Activated T-helper 9 cell treated with anti-CD3 and anti-CD28 coated beads, Interleukin-2, amount 50 U/mL, for 16 hours (primary cell): ENCODE measurements at regions not wholly inside any gene's neighbourhood (a gene's known extent, or its start where the extent isn't known, plus 50 kb on each side); places are given as distances from the start of the nearest gene placed in this dataset.

Experiments used
- DNase-seq: peaks from one replicate; pipeline ENCODE4 v3.0.0-alpha.2; 2020; ENCODE audit warnings: low read depth

DNA sequence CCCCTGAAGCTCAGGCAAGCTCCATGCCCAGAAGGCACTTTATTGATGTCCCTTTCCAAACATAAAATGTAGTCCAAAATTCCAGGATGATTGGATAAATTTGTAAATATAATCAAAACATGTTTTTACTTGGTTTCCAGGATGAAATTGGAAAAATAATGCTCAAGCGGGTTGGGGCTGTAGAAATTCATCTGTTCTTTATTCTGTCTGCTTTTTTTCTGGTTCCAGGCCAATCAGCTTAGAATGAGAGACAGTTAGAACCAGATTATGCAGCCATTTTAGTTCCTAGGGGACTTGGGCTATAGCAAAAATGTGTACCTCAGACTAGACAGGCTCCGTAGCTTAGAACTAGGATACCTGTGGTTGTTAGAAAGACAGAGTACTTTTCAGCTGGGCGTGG is 450.8 kb downstream of the MCTP2 start:
- DNase-seq = no peak

DNA sequence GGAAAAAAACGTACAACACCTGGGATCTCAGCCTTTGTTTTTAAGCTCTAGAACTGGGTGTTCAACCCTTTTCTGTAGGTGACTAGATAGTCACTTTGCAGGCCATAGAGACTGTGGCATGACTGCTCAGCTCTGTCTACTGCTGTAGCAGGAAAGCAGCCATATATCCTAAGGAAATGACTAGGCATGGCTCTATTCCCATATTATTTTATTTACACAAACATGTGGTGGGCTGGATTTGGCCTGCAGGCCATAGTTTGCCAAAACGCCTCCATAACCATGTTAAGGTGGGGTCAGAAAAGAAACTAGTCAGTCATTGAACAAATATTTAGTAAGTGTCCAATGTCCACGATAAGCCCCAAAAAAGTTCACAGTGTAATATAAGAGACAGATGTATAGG is 452.5 kb downstream of the MCTP2 start:
- DNase-seq = no peak

DNA sequence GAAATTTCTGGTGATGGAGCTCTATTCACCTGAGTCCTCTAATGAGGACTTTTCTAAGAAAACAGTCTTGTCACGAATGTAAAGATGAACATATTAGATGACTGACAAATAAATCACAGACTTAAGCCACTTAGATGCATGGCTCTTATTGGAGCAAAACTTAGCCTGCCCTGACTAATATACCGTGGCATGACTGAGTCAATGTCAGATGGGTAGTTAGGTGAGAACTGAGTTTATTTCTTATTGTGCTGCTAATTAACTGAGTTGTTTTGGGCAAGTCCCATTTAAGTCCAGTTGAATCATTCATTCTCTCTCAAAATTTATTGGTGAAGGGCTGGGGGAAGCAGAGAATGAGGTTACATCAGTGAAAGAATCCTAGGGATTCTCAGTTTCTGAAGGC is 459.8 kb downstream of the MCTP2 start:
- DNase-seq = no peak

DNA sequence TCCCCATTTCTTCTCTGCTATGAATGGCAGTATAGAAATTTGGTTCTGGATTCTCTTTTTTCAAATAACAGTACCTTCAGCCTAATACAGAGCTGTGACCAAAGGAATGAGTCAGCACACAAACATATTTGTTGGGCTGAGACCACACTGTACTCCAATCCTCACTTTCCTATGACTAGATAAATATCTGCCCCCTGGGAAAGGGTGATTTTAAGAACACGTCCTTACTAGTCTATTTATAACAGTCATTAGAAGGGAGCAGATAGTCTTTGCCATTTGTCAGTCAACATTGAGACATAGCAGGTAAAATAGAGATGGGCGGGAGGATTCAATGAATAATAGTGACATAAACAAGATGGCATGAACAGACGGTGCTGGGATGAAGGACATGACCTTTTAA is 461.3 kb downstream of the MCTP2 start:
- DNase-seq = no peak

DNA sequence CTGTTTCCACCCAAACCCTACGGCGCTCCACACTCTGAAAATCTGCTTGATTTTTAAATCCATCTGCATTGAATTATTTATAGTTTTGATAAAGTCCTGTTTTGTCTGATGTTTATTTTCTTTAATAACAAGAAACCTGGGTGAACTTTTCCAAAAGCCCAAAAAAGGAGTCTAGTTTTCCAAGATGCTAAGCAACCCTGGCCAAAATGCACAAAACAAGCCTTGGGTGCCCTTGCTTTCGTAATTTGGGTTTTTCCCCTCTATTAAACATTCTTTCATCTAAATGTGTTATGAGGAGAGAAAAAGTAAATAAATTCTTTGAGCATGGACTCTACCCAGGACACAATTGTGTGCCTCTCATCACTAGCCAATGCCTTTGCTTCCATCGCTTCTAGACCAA is 468.9 kb downstream of the MCTP2 start:
- DNase-seq = no peak

DNA sequence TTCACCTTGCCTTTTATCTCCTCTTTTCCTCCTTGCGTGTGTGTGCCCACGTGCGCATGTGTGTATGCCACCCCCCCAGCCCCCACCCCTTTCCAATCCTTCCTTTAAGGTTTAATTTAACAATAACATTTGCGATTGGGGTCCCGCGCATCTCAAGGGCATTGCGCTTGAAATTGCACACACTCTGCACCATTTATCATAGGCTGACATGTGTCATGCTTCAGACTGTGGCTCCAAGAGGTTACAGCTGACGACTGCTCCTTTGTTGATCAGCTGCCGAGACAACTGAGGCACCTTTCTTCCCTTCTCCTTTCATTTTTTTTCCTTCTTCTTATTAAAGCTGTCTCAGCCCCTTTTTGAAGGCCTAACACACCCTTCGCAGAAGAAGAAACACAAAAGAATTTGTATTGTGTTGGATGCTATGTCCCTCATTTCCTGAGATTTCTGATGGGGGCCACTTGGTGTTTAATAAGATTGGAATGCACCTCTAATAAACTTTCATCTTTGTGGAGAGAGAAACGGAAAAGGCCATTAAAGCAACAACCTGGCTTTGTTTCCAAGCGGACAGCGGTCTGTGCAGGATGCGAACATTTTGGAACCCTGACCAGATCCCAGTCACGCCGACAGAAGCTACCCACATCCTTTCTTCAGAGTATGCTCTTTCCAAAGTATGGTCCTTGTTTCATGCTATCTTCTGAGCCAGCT is 470.1 kb downstream of the MCTP2 start:
- no peak for DNase-seq

DNA sequence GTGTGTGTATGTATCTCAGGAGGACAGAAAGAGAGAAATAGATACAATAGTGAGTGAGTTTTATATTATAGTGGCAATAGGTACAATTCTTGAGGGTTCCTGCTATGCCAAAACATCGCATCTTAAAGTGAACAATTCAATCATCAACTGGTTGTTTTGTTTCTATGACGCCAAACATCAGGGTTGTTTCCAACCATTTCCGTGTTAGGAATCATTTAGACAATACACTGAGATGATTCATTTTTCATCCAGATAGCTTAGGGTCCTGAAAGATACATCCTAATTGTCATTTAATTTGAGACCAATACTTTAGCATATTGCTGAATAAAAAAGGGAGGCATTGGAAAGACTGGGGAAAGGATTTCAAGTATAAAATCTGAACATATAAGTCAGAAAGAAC is 472.2 kb downstream of the MCTP2 start:
- DNase-seq = no peak

DNA sequence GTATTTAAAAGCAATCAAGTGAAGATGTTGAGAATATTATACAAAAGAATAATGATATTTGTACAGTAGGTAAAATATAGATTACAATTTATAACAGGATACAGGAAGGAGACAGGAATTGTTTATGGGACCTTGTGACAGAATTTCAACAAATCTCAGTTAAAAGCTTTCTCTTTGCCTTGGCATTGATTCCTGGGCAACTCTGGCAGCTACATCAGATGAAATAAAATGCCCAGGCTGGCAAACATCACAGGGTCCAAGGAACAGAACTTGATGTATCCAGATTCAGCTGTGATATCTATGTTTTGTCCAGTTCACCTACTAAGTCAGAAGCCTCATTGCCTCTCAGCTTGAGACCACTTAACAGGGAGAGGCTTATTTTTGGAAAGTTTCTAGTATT is 473.1 kb downstream of the MCTP2 start:
- DNase-seq = no peak

DNA sequence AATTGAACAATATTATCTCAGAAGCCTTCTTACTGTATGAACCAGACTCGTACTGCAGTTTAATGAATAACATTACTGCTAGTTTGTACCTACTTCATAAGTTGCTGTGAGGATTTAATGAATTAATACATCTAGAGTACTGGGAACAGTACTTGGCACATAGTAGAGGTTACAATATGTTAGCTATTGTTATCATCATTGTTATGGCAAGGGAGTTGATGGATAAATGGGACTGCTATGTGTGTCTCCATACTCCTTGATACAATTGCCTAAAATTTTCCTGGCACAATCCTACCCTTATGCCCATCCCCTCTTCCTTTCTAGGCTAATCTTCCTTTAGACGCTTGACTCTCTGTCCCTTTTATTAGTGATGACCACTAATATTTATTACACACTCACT is 473.6 kb downstream of the MCTP2 start:
- no peak for DNase-seq

DNA sequence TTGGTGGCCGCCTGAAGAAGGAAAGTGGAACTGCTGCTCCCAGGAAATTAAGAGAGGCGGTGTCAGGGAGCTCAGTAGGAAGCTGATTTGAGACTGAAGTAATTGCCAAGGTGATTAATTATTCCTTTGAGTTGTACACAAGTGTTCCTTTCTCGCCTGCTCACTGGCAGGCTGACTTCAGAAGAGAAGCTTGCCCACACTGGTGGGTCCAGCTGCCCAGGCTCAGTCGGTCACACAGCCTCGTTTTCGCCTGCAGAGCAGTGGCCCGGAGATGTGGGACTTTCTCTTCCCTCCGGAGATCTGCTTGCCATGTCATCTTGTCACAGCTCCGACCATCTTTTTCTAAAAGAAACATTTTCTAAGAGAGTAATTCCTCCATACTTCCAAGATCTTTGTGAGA is 478.0 kb downstream of the MCTP2 start:
- no peak for DNase-seq

DNA sequence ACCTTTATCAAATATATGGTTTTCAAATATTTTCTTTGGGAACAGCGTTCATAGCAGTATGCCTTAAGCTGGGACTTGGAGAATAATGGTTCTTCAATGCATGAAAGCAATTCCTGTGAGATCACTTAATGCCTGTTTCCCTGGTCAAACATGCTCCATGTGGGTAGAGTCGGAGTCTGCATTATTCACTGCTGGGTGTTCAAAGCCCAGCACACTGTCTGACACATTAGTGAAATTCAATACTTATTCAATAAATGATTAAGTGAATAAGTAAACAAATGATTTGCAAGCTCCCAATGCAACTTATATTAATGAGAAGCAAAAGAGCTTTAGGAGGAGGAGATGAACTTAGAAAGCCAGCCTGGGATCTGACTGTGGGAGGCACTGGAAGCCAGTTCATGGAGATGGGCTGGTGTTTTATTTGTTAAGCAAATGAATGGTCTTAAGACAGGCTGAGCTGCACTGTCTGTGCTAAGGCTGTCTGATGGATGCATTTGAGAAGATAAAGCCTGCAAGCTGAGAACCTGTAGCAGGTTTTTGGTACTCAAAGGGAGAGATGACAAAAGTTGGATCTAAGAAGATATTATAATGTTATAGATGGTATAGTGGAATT is 490.8 kb downstream of the MCTP2 start:
- DNase-seq = no peak

DNA sequence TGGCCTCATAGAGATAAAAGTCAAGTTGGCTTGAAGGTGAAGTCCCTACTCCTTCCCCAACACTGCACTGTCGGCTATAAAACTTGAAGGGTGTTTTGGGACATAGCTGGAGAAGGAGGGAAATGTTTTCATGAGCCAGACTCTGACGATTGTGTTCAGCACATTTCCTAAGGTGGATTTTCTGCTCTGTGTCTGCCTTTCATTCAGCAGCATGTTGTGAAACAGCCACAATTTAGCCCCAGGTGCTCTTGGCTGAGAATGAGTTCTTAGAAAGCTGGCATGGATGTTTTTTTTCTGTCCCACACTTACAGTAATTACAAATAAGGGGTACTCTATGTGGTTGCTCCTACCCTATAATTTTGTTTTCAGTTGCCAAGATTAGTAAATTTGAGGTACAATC is 492.4 kb downstream of the MCTP2 start:
- no peak for DNase-seq

DNA sequence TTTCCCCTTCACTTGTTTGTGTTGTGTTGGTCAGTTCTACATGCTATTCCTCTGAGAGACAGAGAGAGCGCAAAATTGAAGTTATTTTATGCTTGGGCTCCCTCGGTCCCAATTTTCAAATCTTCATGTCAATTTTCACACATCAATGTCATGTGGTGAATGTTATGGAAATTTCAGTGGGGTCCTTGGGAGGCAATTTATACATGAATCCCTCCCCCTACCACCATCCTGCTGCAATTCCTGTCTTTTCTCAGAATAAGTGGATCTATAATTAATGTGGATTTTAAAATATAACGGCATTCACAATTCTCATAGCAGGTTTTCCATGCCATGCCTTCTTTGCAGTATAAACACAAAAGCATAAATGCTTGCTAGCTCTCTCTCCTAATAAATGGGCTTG is 499.9 kb downstream of the MCTP2 start:
- no peak for DNase-seq

DNA sequence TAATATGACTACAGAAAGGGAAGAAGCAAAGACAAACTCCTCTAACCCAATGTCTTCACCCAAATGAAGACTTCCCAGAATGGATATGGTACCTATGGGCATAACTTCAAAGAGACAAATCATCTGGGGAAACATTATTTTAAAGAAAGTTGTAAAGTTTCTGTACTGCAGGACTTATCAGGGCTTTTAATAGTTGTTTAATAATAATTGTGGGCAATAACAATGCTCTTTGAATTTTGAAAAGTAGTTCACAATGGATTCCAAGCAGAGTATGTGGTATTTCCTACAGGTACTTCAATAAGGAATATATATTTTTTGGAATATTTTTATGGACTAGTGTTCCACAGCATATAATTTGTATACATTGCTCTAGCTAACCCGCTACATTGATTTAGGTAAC is 503.1 kb downstream of the MCTP2 start:
- no peak for DNase-seq

DNA sequence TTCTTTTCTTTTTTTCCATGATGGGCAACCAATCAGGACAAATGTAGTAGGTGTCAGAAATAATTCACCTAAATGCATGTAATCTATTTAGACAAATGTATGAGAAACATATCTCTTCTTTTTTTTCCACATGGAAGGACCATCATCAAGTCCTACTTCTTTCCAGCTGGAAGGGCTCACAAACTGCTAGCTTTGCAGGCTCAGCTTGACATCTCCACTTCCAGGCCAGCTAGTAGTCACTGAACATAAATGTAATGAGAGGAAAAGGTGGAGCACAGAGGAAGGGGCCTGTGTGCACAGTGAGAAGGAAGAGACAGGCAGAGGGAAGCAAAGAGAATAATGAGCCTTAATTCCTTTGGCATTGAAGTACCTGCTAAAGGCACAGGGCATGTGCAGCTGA is 504.9 kb downstream of the MCTP2 start:
- DNase-seq = no peak

DNA sequence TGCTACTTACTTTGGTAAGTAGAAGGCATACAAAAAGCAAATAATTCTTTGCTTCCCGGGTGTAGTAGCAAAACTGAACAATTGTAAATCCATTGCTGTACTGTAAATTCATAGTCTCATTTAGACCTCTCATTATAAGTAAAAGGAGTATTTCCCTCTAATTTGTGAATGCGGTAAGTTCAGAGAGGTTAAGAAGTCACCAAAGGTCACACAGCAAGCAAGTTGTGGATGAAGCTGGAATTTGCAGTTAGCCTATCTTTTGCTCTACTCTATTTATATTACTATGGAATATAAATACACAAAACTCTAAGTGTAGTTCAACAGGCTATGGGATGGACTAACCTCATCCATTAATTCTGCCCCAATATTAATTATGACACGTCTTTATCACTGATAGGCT is 508.3 kb downstream of the MCTP2 start:
- no peak for DNase-seq

DNA sequence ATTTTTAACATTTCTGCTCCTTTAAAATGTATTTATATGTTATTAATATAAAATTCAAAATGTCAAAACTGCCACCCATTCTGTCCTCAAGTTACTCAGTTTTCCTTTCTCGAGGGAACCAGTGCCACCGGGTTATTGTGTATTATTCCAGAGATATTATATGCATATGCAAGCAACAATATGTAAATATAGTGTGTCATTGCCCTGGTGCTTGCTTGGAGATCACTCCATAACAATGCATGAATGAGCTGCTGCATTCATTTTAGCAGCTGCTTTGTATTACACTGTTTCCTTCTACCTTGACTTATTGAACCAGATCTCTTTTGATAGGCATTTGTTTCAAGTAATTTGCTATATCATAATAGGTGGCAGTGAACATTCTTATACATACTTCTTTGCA is 509.1 kb downstream of the MCTP2 start:
- no peak for DNase-seq

DNA sequence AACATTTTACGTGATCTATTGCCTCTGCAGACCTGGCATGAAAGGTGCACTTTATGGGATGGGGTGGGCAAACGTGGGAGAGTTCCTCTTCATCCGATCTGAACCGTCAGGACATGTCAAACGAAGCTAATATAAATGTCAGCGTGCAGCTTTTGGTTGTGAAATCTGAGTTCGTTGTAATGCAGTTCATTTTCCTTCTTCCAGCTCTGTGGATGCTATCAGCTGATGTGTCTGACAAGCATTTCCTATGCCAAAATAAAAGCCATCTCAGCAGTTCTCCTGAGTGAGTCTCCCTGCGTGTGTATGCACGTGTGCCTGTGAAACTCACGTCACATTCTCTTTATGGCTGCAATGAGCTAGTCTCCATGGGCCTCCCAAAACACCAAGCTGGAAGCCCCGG is 512.3 kb downstream of the MCTP2 start:
- no peak for DNase-seq

DNA sequence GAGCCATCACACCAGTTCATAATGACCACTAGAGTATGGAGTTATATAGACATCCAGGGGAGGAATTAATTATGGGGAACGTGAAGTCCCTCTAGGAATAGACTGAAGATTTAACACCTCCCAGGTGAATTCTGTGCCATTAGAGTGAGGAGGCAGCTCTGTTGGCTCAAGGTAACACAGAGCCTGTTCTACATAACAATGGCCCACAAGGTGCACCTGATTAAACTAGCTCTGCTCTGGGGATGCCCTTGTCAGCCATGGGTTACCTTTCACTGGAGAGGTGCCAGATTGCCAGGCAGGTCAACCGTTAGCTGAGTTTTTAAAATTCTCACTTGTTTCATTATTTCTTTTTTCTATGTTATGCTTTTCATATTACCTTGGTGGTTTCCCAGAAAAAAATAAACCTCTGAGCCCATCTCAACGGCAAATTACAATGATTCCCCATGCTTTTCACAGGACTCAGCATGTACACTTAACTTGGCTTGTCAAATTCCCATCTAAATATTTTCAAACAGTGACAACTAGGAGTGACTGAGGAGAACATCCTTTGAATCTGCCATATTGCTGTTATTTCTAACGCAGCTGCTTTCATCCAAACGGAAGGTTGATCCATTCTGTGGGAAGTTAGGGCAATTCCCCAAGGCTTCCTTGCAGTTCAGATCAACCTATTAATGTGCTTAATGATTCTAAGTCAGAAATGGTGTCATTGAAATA is 512.9 kb downstream of the MCTP2 start:
- DNase-seq = no peak

DNA sequence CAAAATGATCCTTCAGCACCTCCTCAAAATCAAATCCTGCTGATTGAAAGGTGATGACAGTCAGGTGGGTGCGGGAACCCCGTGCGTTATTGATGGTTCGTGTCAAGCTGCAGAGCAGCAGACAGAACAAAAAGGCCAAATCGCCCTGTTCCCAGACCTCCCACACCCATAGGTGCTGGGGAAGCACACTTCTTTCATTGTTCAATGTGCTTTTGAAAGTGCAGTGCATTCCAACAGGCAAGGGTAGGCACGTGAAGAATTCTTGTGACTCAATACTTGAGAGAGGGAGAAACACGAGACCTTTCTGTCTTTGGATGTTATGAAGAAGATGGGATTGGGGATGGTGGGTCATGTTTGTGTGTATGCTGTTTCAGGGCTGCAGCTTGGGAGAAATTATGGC is 514.0 kb downstream of the MCTP2 start:
- no peak for DNase-seq

DNA sequence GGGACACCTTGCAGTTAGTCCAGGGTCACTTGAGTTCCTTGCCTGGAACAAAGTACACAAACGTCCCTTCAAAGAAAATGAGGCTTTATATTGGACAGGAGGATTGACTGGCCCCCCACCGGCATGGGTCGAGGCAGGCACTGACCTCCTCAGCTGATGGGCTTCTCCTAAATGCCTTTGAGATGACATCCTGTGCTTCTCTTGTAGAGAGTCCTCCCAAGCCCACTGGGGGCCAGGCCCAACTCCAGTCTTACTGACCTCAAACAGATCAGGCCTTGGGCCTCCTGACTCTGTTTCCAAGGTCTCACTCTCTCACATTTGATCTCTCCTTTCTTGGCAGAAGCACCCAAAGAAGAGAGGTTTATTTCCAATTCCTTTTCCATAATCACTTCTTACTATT is 516.1 kb downstream of the MCTP2 start:
- DNase-seq = no peak

DNA sequence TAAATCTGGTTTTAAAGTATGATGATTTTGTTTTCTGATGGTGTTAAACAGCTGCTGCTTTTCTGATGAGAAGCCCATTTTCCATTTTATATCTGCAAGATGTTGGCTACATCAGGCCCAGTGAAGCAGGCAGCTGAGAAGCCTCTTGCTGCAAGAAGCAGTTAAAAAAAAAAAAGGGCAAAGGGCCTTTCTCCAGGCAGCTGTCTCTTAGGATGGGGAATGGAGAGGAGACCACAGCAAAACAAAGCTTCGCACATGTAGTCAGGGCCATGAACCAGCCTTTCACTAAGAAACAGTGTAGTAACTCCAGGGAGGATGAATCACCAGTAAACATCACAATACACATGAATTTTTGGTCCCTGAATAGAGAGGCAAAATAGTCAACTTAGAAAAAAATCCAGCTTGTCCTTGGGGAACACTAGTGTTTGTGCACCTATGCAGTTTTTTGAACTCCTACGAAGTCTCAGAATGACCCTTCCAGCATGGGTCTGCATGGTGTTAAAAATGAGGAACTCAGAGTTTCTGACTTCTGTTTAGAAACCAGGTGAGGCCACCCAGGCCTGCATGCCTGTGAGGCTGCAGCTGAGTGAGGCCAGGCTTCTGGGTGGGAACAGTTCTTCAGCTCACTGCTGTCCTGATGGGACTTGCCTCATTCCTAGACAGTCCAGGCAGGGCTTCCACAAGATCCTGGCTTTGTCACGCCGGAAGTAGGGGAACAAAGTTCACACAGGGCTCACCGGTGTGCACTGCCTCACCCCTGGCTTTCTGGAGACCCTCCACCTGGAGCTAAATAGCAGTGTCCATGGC is 518.7 kb downstream of the MCTP2 start:
- no peak for DNase-seq

DNA sequence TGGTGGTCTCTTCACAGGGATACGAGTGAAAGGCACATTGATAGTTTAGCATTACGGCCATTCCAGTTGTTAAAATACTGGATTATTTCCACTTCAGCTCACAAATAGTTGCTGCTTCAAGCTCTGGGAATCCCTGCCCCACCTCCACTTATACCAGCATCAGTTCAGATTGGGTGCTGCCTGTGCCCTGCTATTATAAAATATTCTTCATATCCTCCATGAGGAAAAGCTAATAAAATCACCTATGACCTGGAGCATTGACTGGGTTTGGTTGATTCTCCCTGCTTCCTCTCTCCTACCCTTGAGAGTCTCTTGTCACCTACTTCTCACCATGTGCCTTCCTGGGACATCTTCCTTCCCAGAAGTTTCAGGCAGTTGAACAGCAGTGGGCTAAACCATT is 529.0 kb downstream of the MCTP2 start:
- DNase-seq = no peak
